Loucy (cell line): ENCODE measurements at regions not wholly inside any gene's neighbourhood (a gene's known extent, or its start where the extent isn't known, plus 50 kb on each side); places are given as distances from the start of the nearest gene placed in this dataset.

ENCODE experiments used
- EZH2phosphoT487 ChIP-seq: fragments of 200-600 bp; IDR thresholded peaks from 2 replicates; pipeline ENCODE4 v1.6.1; 2018; ENCODE audit warnings: antibody characterized with exemption, mild to moderate bottlenecking, moderate library complexity, borderline replicate concordance
- TF ChIP-seq, protein P1 (sequence below): fragments of 200-600 bp; sonication (generic); conservative IDR thresholded peaks from 2 replicates; pipeline ENCODE4 v1.5.1; 2014; ENCODE audit warnings: mild to moderate bottlenecking, antibody characterized with exemption, low read length

DNA sequence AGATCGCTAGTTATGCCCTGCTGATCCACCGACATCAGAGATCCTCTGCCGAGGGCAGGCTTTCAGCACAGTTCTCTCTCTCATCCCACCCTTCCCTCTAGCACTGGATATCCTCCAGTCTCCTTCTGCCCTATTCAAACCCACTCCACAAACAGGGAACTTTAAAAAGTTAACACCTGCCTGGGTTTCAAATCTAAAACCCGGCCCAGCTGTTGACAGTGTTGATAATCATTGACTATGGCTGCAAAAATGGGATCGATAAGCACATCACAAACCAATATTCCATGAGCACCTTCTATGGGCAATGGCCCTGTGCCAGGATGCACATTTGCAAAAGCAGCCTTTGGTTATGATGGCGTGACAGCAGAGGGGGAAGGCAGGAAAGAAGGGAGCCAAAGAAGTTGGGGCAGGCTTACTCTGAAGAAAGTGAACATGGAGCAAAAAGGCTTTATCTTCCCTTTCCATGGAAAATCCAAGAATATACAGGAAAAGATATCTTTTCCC lies 482.3 kb upstream of the KLHL29 start:
- TF ChIP-seq, protein P1, sequence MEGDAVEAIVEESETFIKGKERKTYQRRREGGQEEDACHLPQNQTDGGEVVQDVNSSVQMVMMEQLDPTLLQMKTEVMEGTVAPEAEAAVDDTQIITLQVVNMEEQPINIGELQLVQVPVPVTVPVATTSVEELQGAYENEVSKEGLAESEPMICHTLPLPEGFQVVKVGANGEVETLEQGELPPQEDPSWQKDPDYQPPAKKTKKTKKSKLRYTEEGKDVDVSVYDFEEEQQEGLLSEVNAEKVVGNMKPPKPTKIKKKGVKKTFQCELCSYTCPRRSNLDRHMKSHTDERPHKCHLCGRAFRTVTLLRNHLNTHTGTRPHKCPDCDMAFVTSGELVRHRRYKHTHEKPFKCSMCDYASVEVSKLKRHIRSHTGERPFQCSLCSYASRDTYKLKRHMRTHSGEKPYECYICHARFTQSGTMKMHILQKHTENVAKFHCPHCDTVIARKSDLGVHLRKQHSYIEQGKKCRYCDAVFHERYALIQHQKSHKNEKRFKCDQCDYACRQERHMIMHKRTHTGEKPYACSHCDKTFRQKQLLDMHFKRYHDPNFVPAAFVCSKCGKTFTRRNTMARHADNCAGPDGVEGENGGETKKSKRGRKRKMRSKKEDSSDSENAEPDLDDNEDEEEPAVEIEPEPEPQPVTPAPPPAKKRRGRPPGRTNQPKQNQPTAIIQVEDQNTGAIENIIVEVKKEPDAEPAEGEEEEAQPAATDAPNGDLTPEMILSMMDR: no peak
- TF ChIP-seq EZH2phosphoT487: no peak
